ENCODE measurements at regions not wholly inside any gene's neighbourhood (a gene's known extent, or its start where the extent isn't known, plus 50 kb on each side); places are given as distances from the start of the nearest gene placed in this dataset.

DNA sequence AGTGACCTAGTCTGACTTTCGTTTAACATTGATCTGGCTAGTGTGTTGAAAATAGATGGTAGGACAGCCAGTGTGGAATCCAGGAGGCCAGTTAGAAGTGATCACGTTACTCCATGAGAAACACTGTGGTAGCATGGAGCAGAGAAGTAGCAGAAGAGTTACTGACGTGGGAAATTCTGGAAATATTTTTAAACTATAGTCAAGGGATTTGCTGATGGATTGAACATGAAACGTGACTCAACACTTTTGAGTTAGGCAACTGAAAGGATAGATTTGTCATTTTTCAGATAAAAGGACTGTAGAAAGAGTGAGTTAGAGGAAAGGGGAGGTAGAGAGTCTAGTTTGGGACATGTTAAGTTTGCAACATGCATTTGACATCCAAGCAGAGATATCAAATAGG is 130.4 kb downstream of the IRS1 start:
- TF ChIP-seq POLR2A (IDR thresholded peaks at IDR 0.05; ENCODE audit: low read depth, low read length) = no peak
- no peak for TF ChIP-seq PAX5 (IDR thresholded peaks at IDR 0.05; ENCODE audit: insufficient read depth, low read length, severe bottlenecking)
- no peak for TF ChIP-seq POLR2AphosphoS5 (IDR thresholded peaks at IDR 0.05; ENCODE audit: low read depth, low read length)
- no peak for TF ChIP-seq SPI1 (IDR thresholded peaks at IDR 0.05; ENCODE audit: low read depth, low read length)
